HG03460 (cell line): ENCODE measurements at regions not wholly inside any gene's neighbourhood (a gene's known extent, or its start where the extent isn't known, plus 50 kb on each side); places are given as distances from the start of the nearest gene placed in this dataset.
"Not testable (repeated sequence)": the region's sequence is repeated elsewhere in the genome, so short reads cannot be mapped to it uniquely, and the experiment has no call there.

ENCODE experiments used
- ATAC-seq: cut with Tn5 transposase; IDR thresholded peaks from one replicate; pipeline ENCODE4 v1.9.1; 2021; ENCODE audit not compliant: unreplicated experiment

GRCh38 chr1:184858288-184858687, 103.6 kb upstream of the EDEM3 start:
- ATAC-seq: no peak

GRCh38 chr1:184854496-184855140, 100.0 kb upstream of the EDEM3 start:
- ATAC-seq: no peak

GRCh38 chr1:184854036-184854435, 99.4 kb upstream of the EDEM3 start:
- ATAC-seq: no peak

- no peak for ATAC-seq
These were observed 97.4 kb upstream of the EDEM3 start for GRCh38 chr1:184851822-184852746.

- peak; percentile 100 for ATAC-seq
These were observed 89.3 kb upstream of the EDEM3 start for GRCh38 chr1:184843732-184844495.

GRCh38 chr1:184840596-184840995, 85.9 kb upstream of the EDEM3 start:
- ATAC-seq: no peak

GRCh38 chr1:184838504-184838951, 83.9 kb upstream of the EDEM3 start:
- ATAC-seq: no peak

GRCh38 chr1:184836934-184837895, 82.6 kb upstream of the EDEM3 start:
- peak; percentile 60 for ATAC-seq

- ATAC-seq: no peak
These were observed 81.5 kb upstream of the EDEM3 start for GRCh38 chr1:184836141-184836540.

- ATAC-seq: not testable (repeated sequence)
These were observed 79.3 kb upstream of the EDEM3 start for GRCh38 chr1:184833994-184834393.

- ATAC-seq: no peak
These were observed 77.9 kb upstream of the EDEM3 start for GRCh38 chr1:184832517-184832916.

GRCh38 chr1:184829496-184829895, 74.8 kb upstream of the EDEM3 start:
- not testable (repeated sequence) for ATAC-seq

GRCh38 chr1:184828369-184828717, 73.7 kb upstream of the EDEM3 start:
- no peak for ATAC-seq

- ATAC-seq: no peak
These were observed 73.1 kb upstream of the EDEM3 start for GRCh38 chr1:184827600-184828368.

GRCh38 chr1:184826001-184826400, 71.3 kb upstream of the EDEM3 start:
- no peak for ATAC-seq

GRCh38 chr1:184825571-184825970, 70.9 kb upstream of the EDEM3 start:
- no peak for ATAC-seq

- no peak for ATAC-seq
These were observed 70.1 kb upstream of the EDEM3 start for GRCh38 chr1:184824691-184825323.

- no peak for ATAC-seq
These were observed 68.4 kb upstream of the EDEM3 start for GRCh38 chr1:184823080-184823479.

- ATAC-seq: no peak
These were observed 67.6 kb upstream of the EDEM3 start for GRCh38 chr1:184822267-184822666.
